K562 (cell line): ENCODE measurements at regions not wholly inside any gene's neighbourhood (a gene's known extent, or its start where the extent isn't known, plus 50 kb on each side); places are given as distances from the start of the nearest gene placed in this dataset.

Experiments
- ATAC-seq: fragments of 200-7000 bp; cut with Tn5 transposase; 3 replicates; pipeline ENCODE4 v1.9.1; 2020; ENCODE audit warnings: moderate library complexity
- BruUV-seq: library from RNA; stranded (reverse); fragments of 400-500 nt; replicated peaks from 2 replicates; lab custom pipeline; 2021; lab: Mats Ljungman, UMichigan
- CTCF ChIA-PET: fragments of 300-600 bp; formaldehyde crosslinking; extraction: SDS; loops from one replicate; lab custom pipeline; 2021; ENCODE audit warnings: low intra/inter-chr PET ratio; lab: Yijun Ruan, JAX
- POLR2A ChIA-PET: fragments of 300-600, 350-650 bp; sonication (Branson Sonifier 250); formaldehyde crosslinking; extraction: SDS; loops from one replicate; lab custom pipeline; 2021; ENCODE audit warnings: antibody characterized with exemption, inconsistent platforms; lab: Yijun Ruan, JAX
- DNase-seq, 4 experiments: peaks; one replicate each; pipeline versions ENCODE4 v3.0.0 to v3.0.0-alpha.2; 2011 to 2018; ENCODE audit warnings: low spot score in 3 of 4, mixed read lengths in 3 of 4; ENCODE audit errors: extremely low read depth in 1 of 4
- FAIRE-seq: peaks from 2 replicates; lab custom pipeline; 2011; peaks lifted over from hg19 to GRCh38; lab: Jason Lieb, UNC
- H2AFZ ChIP-seq: 2 replicates; pipeline ENCODE4 v1.6.0; 2011; ENCODE audit warnings: low read depth, low read length, control low read depth, inconsistent platforms
- H3K27ac ChIP-seq: fragments of 200-600 bp; 3 replicates; pipeline ENCODE4 v1.8.0; 2011; ENCODE audit warnings: low read depth, mild to moderate bottlenecking, control low read depth, inconsistent platforms, low read length, moderate library complexity, mixed read lengths; ENCODE audit errors: extremely low read depth
- H3K27me3 ChIP-seq, 2 experiments: fragments of 300-600 bp in 1 of 2; 2 replicates in 1 of 2; 3 replicates in 1 of 2; pipeline versions ENCODE4 v1.6.0 to v1.8.0; 2011; ENCODE audit warnings: inconsistent platforms in 2 of 2, low read length in 2 of 2, mild to moderate bottlenecking in 1 of 2, mixed read lengths in 1 of 2, moderate library complexity in 1 of 2; ENCODE audit not compliant: control insufficient read depth in 2 of 2, insufficient read depth in 2 of 2
- H3K36me3 ChIP-seq: fragments of 300-600 bp; 3 replicates; pipeline ENCODE4 v1.8.0; 2011; ENCODE audit warnings: mild to moderate bottlenecking, low read length, inconsistent platforms; ENCODE audit not compliant: control insufficient read depth, insufficient read depth
- H3K4me1 ChIP-seq, 2 experiments: fragments of 200-600 bp in 1 of 2; replicated peaks in 1 of 2; 2 replicates in 1 of 2; 3 replicates in 1 of 2; pipeline versions ENCODE4 v1.5.1 to v1.8.0; 2011; ENCODE audit warnings: inconsistent platforms in 2 of 2, low read length in 2 of 2, mild to moderate bottlenecking in 1 of 2, mixed read lengths in 1 of 2, moderate library complexity in 1 of 2; ENCODE audit not compliant: control insufficient read depth in 2 of 2, insufficient read depth in 2 of 2
- H3K4me2 ChIP-seq: 2 replicates; pipeline ENCODE4 v1.6.1; 2011; ENCODE audit warnings: low read length, control low read depth, inconsistent platforms, mixed read lengths; ENCODE audit not compliant: insufficient read depth
- H3K4me3 ChIP-seq: fragments of 200-600 bp; sonication (generic), shearing (Covaris generic); 2 replicates; pipeline ENCODE4 v1.5.1; 2016; ENCODE audit warnings: control low read depth, inconsistent platforms
- H3K79me2 ChIP-seq: fragments of 200-600 bp; 3 replicates; pipeline ENCODE4 v1.8.0; 2011; ENCODE audit warnings: low read length, inconsistent platforms; ENCODE audit not compliant: control insufficient read depth, insufficient read depth
- H3K9ac ChIP-seq, 2 experiments: 2 replicates each; pipeline versions ENCODE4 v1.6.0 to v1.6.1; 2011; ENCODE audit warnings: low read depth in 2 of 2, low read length in 2 of 2, control low read depth in 1 of 2, inconsistent platforms in 1 of 2, mild to moderate bottlenecking in 1 of 2, mixed read lengths in 1 of 2; ENCODE audit not compliant: insufficient read depth in 1 of 2
- H3K9me1 ChIP-seq: one replicate; pipeline ENCODE4 v1.6.0; 2011; ENCODE audit warnings: inconsistent platforms, mild to moderate bottlenecking, low read length, moderate library complexity; ENCODE audit not compliant: control insufficient read depth, insufficient read depth
- H3K9me3 ChIP-seq: replicated peaks from 2 replicates; pipeline ENCODE4 v1.5.1; 2011; ENCODE audit warnings: low read depth, low read length, inconsistent platforms; ENCODE audit not compliant: control insufficient read depth, insufficient read depth
- H4K20me1 ChIP-seq: replicated peaks from 2 replicates; pipeline ENCODE4 v1.6.1; 2011; ENCODE audit warnings: low read length, inconsistent platforms, mixed read lengths; ENCODE audit not compliant: control insufficient read depth, insufficient read depth
- HDAC3 ChIP-seq: fragments of 450-650 bp; IDR thresholded peaks from 2 replicates; pipeline ENCODE4 v1.6.1; 2018; ENCODE audit warnings: borderline replicate concordance, mild to moderate bottlenecking, moderate library complexity; ENCODE audit not compliant: partially characterized antibody
- MYNN ChIP-seq, 2 experiments: sonication (generic); formaldehyde crosslinking in 1 of 2; IDR thresholded peaks; 2 replicates each; pipeline versions ENCODE4 v1.5.0 to v1.6.1; 2016 to 2020; ENCODE audit warnings: antibody characterized with exemption in 1 of 2, missing genetic modification reagents in 1 of 2
- NR2F6 ChIP-seq: fragments of 450-650 bp; formaldehyde crosslinking; IDR thresholded peaks from 2 replicates; pipeline ENCODE4 v1.4.0; 2020; ENCODE audit warnings: mild to moderate bottlenecking
- SMAD4 ChIP-seq: fragments of 250-450 bp; sonication (Bioruptor Pico); conservative IDR thresholded peaks from 2 replicates; pipeline ENCODE4 v1.8.0; 2021; ENCODE audit warnings: inconsistent platforms, mild to moderate bottlenecking, moderate library complexity
- SMARCE1 ChIP-seq: fragments of 450-650 bp; IDR thresholded peaks from 2 replicates; pipeline ENCODE4 v1.7.1; 2016; ENCODE audit warnings: mild to moderate bottlenecking
- ZNF12 ChIP-seq: sonication (generic); formaldehyde crosslinking; IDR thresholded peaks from 2 replicates; pipeline ENCODE4 v1.4.0; 2020; ENCODE audit warnings: mild to moderate bottlenecking, missing genetic modification reagents
- ZNF121 ChIP-seq: sonication (generic); formaldehyde crosslinking; conservative IDR thresholded peaks from 2 replicates; pipeline ENCODE4 v1.8.0; 2022; ENCODE audit warnings: missing genetic modification reagents
- ZNF134 ChIP-seq: fragments of 250-450 bp; sonication (Bioruptor Pico); conservative IDR thresholded peaks from 2 replicates; pipeline ENCODE4 v1.4.0; 2020
- ZNF696 ChIP-seq: fragments of 250-450 bp; sonication (Bioruptor Pico); conservative IDR thresholded peaks from 2 replicates; pipeline ENCODE4 v1.4.0; 2020; ENCODE audit warnings: mild to moderate bottlenecking, moderate library complexity
- WGBS: fragments of 100-300 bp; shearing (Covaris generic); methylation state at CpG from one replicate; pipeline ENCODE4 v1.1.6; 2016; ENCODE audit warnings: low coverage, mixed read lengths; ENCODE audit not compliant: insufficient coverage; ENCODE audit errors: missing lambda C conversion rate; 5-methylcytosine and 5-hydroxymethylcytosine counted together
- in situ Hi-C: fragments of 300-500 bp; cut with MboI; formaldehyde crosslinking; loops from 4 replicates; pipeline ENCODE4 v1.15.0; 2018; ENCODE audit warnings: inconsistent platforms, mixed read lengths
- intact Hi-C: fragments of 100-400 bp; cut with micrococcal nuclease; formaldehyde crosslinking; loops from 2 replicates; pipeline ENCODE4 v1.14.2; 2022
- TF ChIP-seq, protein P1 (sequence below), 2 experiments: fragments of 450-650 bp; formaldehyde crosslinking in 1 of 2; IDR thresholded peaks; 2 replicates each; pipeline versions ENCODE4 v1.4.0 to v1.6.1; 2014 to 2020; ENCODE audit warnings: mild to moderate bottlenecking in 2 of 2, borderline replicate concordance in 1 of 2, low read depth in 1 of 2
- TF ChIP-seq, protein P2 (sequence below): fragments of 250-450 bp; sonication (Bioruptor Pico); IDR thresholded peaks from 2 replicates; pipeline ENCODE4 v1.6.1; 2021; ENCODE audit warnings: mild to moderate bottlenecking

DNA sequence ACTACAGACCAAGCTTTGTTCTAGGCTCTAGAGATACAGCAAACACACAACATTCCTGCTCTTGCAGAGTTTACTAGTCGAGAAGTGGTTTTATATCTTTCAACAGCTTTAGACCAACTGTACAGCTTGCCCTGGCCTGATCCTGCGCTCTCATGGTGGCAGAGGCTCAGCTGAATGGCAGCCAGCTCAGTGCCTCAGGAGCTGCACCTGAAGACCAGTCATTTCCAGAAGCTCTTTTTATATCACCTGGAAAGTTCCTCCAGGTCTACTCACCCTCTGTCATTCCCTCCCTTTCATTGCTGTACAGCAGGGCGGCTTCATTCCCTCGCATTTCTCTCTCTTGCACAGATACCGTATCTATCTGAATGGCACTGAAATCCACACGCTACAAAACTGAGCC is 319.8 kb downstream of the GATA3 start:
- no peaks in the 10 kb centered on the region for H3K79me2 ChIP-seq
- 0% methylated on average over 6 of the region's 6 CpGs for WGBS
- no peaks in the 10 kb centered on the region for H3K9me1 ChIP-seq
- no TSS peak for BruUV-seq
- FAIRE-seq (no peak), ATAC-seq (no peak), DNase-seq (no peak)
- no peaks in the 10 kb centered on the region for H3K9me3 ChIP-seq
- in situ Hi-C loops (no loop called here), intact Hi-C loops (no loop called here)
- no peak overlapping the region for H2AFZ ChIP-seq
- H4K20me1 ChIP-seq: no peaks in the 10 kb centered on the region
- H3K36me3 ChIP-seq: no peaks in the 10 kb centered on the region
- H3K27me3 ChIP-seq: peaks cover 0 to 3% of the 10 kb centered on the region in 2 experiments; a peak in 2 of 5 replicates
- H3K4me3 ChIP-seq: no peak overlapping the region
- no peak overlapping the region for H3K27ac ChIP-seq
- ChIA-PET CTCF (no interaction called here), POLR2A (interaction anchor here (0.8 to 1.3 kb wide), 2 partner anchors 11 to 193 kb away, joined by 3 read pairs; no protein-coding TSS in a partner anchor)
- no peak overlapping the region for H3K9ac ChIP-seq
- no peak overlapping the region for H3K4me2 ChIP-seq
- H3K4me1 ChIP-seq: no peaks in the 10 kb centered on the region
- TF ChIP-seq MYNN (IDR thresholded peaks at IDR 0.05): no peak
- TF ChIP-seq MYNN (CRISPR knock-in tag; IDR thresholded peaks at IDR 0.05): no peak
- no peak for TF ChIP-seq ZNF12 (CRISPR knock-in tag)
- no peak for TF ChIP-seq ZNF696
- TF ChIP-seq ZNF121: no peak
- TF ChIP-seq ZNF134: no peak
- TF ChIP-seq, protein P1, sequence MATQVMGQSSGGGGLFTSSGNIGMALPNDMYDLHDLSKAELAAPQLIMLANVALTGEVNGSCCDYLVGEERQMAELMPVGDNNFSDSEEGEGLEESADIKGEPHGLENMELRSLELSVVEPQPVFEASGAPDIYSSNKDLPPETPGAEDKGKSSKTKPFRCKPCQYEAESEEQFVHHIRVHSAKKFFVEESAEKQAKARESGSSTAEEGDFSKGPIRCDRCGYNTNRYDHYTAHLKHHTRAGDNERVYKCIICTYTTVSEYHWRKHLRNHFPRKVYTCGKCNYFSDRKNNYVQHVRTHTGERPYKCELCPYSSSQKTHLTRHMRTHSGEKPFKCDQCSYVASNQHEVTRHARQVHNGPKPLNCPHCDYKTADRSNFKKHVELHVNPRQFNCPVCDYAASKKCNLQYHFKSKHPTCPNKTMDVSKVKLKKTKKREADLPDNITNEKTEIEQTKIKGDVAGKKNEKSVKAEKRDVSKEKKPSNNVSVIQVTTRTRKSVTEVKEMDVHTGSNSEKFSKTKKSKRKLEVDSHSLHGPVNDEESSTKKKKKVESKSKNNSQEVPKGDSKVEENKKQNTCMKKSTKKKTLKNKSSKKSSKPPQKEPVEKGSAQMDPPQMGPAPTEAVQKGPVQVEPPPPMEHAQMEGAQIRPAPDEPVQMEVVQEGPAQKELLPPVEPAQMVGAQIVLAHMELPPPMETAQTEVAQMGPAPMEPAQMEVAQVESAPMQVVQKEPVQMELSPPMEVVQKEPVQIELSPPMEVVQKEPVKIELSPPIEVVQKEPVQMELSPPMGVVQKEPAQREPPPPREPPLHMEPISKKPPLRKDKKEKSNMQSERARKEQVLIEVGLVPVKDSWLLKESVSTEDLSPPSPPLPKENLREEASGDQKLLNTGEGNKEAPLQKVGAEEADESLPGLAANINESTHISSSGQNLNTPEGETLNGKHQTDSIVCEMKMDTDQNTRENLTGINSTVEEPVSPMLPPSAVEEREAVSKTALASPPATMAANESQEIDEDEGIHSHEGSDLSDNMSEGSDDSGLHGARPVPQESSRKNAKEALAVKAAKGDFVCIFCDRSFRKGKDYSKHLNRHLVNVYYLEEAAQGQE (IDR thresholded peaks at IDR 0.05; ENCODE audit: borderline replicate concordance): no peak
- TF ChIP-seq, protein P1 (CRISPR knock-in tag; IDR thresholded peaks at IDR 0.05; ENCODE audit: low read depth): no peak
- no peak for TF ChIP-seq HDAC3
- TF ChIP-seq, protein P2, sequence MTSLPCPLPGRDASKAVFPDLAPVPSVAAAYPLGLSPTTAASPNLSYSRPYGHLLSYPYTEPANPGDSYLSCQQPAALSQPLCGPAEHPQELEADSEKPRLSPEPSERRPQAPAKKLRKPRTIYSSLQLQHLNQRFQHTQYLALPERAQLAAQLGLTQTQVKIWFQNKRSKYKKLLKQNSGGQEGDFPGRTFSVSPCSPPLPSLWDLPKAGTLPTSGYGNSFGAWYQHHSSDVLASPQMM (CRISPR knock-in tag): no peak
- TF ChIP-seq NR2F6 (CRISPR knock-in tag): no peak
- TF ChIP-seq SMARCE1: no peak
- no peak for TF ChIP-seq SMAD4 (CRISPR knock-in tag)
